Hippocampal formation (tissue), 2 donors: ENCODE measurements at regions not wholly inside any gene's neighbourhood (a gene's known extent, or its start where the extent isn't known, plus 50 kb on each side); places are given as distances from the start of the nearest gene placed in this dataset.
A peak's percentile ranks its signal among the peaks of the same experiment; 100 is the strongest.
"Not testable (repeated sequence)": the region's sequence is repeated elsewhere in the genome, so short reads cannot be mapped to it uniquely, and the experiment has no call there.

ENCODE experiments used
- DNase-seq, 2 donors: peaks; one replicate each; lab custom pipeline; 2025; lab: John Stamatoyannopoulos, UW

GRCh38 chr4:96969455-96969854, 1129.6 kb downstream of the PDHA2 start:
- no peak for DNase-seq

- DNase-seq = no peak
Observed at GRCh38 chr4:96972920-96973319, 1133.0 kb downstream of the PDHA2 start.

- DNase-seq = no peak
Observed at GRCh38 chr4:96974295-96974694, 1134.4 kb downstream of the PDHA2 start.

DNA sequence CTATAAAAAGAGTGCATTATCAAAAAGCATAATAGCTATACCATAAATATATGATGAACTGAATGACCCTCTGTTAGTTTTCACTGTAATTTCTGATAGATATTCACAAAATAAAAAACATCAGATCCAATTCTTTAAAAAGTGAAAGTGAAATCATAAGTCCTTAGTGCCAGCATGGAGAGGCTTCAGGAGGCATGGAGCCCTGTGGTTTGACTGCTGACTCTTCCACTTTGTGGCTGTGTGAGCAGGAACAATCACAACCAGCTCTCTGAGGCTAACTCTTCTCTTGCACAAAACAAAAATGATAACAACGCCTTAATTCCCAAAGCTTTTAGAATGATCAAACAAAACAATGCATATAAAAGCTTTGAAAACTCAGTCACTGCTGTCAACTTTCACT, 1143.9 kb downstream of the PDHA2 start:
- no peak for DNase-seq

DNA sequence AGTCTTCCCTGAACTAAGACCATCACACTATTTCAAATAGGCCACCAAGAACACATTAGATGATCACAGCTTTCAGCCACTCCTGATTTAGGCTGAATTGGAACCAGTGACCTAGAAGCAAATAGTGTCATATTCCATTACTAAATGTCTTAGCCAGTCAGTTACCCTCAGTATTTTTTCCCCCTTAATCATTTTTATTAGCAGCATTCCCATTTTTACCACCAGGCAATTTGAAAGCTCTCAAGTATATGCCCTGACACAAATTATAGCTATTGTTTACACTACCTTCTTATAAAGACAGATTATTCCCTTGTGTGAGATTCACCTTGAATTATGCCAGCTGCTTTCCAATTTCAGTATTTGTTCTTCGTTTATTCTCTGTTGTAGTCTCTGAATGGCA, 1146.9 kb downstream of the PDHA2 start:
- DNase-seq = no peak

DNA sequence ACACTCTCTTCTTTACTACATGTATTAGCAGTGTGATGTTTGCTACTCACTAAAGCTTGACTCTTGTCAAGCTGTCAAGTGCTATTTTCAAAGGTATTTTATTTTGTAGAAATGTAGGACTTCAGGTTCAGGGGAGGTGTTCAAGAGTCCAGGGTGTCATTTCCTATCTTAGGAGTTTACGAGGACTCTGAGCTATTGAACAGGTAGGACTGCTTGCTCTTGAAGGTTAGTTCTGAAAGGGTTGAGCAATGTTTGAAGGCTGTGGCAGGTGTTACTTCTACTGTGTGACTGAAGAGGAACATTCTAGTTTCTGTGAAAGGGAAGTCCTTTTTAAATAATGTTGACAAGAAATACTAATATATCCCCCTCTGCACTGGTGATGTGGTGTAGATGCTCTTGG, 1151.2 kb downstream of the PDHA2 start:
- DNase-seq = no peak

DNA sequence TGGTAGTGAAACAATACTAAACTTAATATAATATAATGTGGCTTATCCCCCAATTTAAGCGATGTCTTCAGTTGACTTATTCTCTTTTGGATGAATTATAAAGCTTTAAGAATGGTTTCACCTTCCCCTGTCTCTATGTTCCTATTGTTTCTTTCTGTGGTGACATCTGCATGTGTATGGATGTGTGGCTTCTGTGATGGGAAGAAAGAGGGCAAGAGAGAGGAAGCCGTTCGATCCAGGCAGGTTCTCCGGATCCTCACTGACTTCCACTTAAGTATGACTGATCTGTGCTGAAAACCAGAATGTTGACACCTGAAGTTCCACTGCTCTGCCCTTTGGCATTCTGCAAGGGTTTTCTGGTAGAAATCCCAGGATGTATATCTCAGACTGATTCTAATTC, 1150.8 kb downstream of the STPG2 start:
- DNase-seq = no peak

- DNase-seq = no peak
Observed at GRCh38 chr4:96993560-96993959, 1149.7 kb downstream of the STPG2 start.

DNA sequence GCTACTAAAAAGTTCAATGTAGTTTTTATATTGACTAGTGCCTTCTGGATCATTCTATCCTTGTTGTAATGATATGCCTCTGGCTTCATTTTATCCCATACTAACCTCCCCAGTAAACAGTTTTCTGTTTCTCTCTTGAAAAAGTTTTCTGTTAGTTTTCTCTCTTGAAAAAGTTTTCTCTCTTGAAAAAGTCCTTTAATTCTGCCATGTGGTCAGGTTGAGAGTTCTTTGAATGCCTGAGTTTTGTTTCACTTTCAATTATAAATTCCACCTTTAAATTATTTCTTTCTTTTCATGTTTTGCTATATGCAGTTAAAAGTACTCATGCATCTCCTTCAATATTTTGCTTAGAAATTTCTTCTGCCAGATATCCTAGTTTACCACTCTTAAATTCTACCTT, 1139.6 kb downstream of the STPG2 start:
- DNase-seq = no peak

- no peak for DNase-seq
Observed at GRCh38 chr4:97013309-97013708, 1130.0 kb downstream of the STPG2 start.

GRCh38 chr4:97013711-97014110, 1129.6 kb downstream of the STPG2 start:
- no peak for DNase-seq

- DNase-seq = peak in 1 of 2 donors; percentile 0
Observed at GRCh38 chr4:97015301-97015700, 1128.0 kb downstream of the STPG2 start.

GRCh38 chr4:97016186-97016907, 1126.9 kb downstream of the STPG2 start:
- no peak for DNase-seq

DNA sequence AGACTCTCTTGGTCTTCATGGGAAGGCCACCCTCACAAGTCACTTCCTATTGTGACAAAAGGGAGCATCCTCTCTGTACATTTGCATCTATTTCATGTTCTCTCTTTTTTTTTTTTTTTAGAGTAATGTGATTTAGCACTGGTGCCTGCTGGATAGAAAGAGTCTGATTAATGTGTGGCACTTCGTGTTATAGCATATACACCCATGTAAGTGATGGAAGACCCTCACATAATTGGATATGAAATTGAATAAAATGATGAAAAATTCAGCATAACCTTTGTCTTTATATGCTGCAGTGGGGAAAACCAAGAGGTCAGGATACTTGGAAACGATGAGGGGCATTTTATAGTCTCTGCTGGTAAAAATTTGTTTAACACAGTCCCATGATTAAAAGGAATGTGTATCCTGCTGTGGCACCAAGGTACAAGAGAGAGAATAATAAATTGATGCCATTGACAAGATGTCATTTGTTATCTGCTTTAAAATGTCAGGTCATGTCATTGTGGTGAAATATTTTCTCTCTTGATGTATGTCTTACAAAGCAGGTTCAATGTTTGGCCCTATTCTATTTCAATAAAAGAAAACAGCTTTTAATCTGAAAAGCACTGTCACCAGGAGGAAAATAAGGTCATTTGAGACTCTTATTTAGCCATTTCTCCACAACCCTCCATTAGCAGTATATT, 1115.4 kb downstream of the STPG2 start:
- no peak for DNase-seq

DNA sequence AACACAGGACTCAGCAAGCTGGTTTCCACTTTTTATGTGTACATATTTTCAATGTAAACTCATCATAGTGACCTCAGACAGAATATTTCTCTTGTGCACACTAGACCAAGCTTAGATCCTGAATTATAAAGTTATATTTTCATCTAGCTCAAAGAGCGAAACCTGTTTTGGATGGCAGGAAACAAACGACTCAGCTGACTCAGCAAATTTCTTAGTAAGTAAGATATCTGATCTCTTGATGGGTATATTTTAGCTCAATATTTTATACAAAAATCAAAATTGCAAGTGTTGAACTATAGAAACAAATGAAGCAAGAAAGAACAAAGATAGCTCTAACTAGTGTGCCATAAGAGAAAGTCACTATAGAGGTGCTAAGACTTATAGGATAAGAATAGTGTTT, 1114.5 kb downstream of the STPG2 start:
- DNase-seq = no peak

- DNase-seq = not testable (repeated sequence)
Observed at GRCh38 chr4:97037411-97038145, 1105.7 kb downstream of the STPG2 start.

- no peak for DNase-seq
Observed at GRCh38 chr4:97038146-97038516, 1105.1 kb downstream of the STPG2 start.

- no peak for DNase-seq
Observed at GRCh38 chr4:97072666-97073065, 1070.6 kb downstream of the STPG2 start.

DNA sequence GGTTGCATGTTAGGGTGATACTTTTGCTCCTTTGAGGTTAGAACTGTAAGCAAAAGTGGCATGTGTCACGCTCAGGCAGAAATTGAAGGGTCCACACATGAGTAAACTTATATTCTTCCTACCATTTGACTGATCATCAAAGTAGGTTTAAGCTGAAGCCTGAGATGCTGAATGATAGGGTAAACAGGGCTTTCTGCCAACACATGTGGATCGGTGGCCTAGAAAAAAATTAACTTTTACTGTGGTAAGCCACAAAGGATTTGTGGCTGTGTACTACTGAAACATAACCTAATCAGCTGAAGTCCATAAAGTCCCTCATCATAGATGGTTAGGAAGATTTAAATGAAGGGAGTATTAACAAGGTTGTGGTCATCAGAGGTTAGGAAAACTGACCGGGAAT, 1070.1 kb downstream of the STPG2 start:
- no peak for DNase-seq

GRCh38 chr4:97074531-97074930, 1068.7 kb downstream of the STPG2 start:
- no peak for DNase-seq

DNA sequence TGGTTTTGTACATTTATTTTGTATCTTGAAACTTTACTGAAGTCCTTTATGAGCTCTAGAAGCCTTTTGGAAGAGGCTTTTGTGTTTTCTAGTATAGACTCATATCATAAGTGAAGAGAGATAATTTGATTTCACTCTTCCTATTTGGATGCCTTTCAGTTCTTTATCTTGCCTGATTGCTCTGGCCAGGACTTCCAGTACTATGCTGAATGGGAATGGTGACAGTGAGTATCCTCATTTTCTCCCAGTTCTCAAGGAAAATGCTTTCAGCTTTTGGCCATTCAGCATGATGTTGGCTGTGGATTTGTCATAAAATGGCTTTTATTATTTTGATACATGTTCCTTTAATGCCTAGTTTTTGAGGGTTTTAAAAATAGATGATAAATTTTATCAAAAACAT, 1061.3 kb downstream of the STPG2 start:
- DNase-seq = no peak

- DNase-seq = not testable (repeated sequence)
Observed at GRCh38 chr4:97097036-97097435, 1046.2 kb downstream of the STPG2 start.

- DNase-seq = not testable (repeated sequence)
Observed at GRCh38 chr4:97101171-97101570, 1042.1 kb downstream of the STPG2 start.
